ENCODE measurements at regions not wholly inside any gene's neighbourhood (a gene's known extent, or its start where the extent isn't known, plus 50 kb on each side); places are given as distances from the start of the nearest gene placed in this dataset.

GRCh38 chr17:71942626-71943025, 178.2 kb upstream of the SOX9 start:
- no peak for DNase-seq

DNA sequence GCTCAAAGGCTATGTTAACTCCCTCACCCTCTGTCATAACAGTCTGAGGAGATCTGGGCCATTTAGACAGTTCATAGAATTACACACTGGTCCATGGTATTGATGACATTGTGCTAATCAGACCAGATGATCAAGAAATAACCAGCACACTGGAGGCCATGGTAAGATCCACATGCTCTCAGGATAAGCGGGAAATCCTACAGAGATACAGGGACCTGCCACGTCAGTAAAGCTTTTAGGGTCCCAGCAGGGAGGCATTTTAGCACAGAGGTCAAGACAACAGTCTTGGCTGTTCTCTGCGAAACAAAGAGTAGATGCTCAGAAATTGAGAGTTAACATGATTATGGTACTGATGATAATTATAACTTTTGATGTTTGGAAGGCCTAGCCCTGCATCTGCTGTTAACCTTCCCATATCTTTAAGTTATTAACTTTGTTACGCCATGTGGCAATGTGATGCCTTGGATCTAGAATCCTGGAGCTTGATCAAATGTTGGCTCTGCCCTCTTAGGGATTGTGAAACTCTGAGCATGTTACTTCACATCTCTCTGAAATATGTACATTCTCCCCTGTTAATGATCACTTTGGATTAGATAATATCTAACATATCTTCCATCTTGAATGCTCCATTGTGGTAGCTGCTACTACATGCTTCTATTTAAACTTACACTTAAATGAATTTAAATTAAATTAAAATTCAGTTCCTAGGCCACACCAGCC, 172.0 kb upstream of the SOX9 start:
- DNase-seq = no peak

DNA sequence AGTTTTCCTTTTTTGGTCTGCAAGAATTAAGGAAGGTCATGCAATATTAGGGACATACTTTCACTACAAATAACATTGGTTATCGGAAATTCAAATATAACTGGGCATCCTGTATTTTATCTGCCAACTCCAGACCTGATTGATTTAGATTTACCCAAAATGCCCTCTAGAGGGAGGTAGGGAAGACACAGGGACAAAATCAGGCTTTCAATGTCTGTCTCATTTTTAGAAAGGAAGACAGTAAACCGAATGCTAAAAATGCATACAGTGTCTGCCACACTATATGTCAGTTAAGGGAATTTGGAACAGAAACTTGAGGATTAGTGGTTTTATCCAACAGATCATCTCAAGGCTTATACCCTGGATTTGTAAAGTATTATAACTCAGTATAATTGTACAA, 161.7 kb upstream of the SOX9 start:
- no peak for DNase-seq

- DNase-seq = no peak
Observed at GRCh38 chr17:71963351-71963750, 157.5 kb upstream of the SOX9 start.

- DNase-seq = no peak
Observed at GRCh38 chr17:71963791-71964190, 157.0 kb upstream of the SOX9 start.

DNA sequence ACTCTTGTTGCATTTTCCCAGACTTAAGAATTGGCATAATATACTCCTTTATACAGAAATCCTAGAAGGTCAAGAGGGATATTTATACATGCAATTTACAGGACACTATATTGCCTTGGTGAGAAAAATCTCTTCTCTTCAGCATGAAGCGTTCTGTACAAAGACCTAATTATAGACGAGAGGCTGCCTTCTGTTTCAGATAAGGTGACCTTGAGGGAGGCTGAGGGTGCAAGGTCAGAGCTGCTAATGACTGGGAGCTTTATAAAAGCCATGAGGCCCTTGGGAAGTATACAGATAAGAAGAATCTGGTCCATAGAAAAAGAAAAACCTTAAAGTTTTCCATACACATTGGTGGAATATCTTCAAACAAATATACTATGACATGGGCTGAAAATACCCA, 156.3 kb upstream of the SOX9 start:
- no peak for DNase-seq

- DNase-seq = no peak
Observed at GRCh38 chr17:71966055-71966454, 154.8 kb upstream of the SOX9 start.

DNA sequence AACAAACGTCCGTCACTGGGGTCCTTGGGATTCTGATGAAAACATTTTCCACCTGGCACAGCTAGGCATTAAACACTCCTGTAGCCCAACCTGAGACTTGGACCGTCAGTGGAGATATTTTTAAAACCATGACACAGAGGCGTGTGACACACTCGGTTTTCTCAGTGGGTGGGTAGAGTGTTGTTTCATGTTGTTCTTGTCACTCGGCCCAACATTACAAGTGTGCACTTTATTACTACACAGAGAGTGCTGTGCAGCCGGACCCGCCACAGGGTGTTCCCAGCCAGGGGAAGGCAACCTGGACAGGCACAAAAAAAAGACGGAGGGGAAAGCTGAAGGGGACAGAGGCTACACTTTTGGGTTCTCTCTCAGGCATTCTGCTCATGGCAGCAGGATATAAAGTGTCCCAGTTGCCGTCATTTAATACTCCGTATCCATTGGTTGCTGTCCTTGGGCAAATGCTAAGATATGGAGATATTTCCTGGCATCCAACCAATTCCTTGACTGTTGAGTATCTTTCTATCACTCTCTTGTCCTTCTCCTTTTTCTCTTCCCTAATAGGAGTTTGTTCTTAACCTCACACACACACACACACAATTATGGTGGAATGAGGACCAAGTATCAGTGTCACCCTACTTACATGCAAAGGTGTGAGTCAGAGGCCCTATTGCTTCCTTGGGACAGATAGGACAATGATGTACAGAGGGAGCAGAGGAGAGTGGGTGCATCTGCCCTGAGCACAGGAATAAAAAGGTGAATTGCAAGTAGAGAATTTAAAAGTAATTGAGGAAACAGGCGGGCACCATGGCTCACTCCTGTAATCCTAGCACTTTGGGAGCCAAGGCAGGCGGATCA, 154.1 kb upstream of the SOX9 start:
- no peak for DNase-seq

- no peak for DNase-seq
Observed at GRCh38 chr17:71969500-71969899, 151.3 kb upstream of the SOX9 start.

DNA sequence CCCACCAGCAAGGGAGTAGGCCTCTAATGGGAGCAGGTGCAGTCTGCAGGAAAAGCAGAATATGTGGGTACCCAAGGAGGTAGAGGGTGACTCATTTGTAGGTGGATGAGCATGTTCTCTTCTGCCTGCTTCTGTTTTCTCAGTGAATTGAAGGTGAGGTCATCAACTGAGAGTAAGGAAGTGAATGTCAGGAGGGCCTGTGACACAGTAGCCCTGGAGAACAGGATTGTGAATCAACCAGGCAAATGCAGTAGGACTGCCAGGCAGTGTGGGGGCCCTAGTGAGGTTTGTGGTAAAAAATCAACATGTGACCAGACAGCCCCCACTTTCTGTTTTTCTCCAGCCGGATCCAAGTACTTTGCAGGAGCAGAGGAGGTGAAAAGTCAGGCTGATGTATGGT, 150.5 kb upstream of the SOX9 start:
- DNase-seq = no peak

GRCh38 chr17:71974051-71974450, 146.8 kb upstream of the SOX9 start:
- no peak for DNase-seq

GRCh38 chr17:71975331-71975801, 145.5 kb upstream of the SOX9 start:
- peak; percentile 2 for DNase-seq

GRCh38 chr17:71976011-71976649, 144.7 kb upstream of the SOX9 start:
- peak; percentile 56 for DNase-seq

GRCh38 chr17:71978435-71978834, 142.4 kb upstream of the SOX9 start:
- no peak for DNase-seq

GRCh38 chr17:71980171-71980570, 140.6 kb upstream of the SOX9 start:
- DNase-seq = no peak

DNA sequence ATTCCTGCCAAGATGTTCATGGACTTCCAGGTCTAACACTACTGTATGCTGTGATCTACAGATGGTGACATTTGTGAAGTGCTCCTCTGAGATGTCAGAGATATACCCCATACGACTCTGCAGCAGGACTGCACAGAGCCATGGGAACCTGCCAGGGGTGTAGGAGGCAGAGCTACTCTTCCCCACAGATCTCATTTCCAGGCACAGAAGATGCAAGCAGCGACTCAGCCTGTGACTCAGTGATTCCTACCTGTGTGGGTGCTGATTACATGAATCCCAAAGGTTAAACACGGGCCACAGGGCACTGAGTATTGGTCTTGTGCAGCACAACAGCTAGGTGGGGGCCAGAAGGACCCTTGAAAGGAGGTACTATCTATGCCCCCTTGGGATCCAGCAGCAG, 137.0 kb upstream of the SOX9 start:
- DNase-seq = no peak

GRCh38 chr17:71985111-71986039, 135.4 kb upstream of the SOX9 start:
- DNase-seq = peak; percentile 8

DNA sequence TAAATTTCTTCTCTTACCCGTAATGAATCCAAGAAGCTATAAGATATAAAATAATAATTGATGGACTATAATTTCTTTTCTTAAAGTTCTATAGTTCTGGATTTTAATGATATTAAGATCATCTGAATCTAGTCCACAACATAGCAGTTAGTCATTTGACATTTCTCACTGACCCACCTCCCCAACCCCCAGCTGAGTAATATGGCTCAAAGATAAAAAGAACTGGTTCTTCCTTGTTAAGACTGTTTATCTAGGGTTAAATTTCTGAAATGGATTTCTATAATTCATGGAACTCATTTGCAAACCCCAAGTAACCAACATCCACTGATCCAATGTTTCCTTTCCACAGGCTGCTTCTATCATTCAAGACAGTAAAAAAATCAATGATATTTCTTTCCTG, 133.9 kb upstream of the SOX9 start:
- no peak for DNase-seq

DNA sequence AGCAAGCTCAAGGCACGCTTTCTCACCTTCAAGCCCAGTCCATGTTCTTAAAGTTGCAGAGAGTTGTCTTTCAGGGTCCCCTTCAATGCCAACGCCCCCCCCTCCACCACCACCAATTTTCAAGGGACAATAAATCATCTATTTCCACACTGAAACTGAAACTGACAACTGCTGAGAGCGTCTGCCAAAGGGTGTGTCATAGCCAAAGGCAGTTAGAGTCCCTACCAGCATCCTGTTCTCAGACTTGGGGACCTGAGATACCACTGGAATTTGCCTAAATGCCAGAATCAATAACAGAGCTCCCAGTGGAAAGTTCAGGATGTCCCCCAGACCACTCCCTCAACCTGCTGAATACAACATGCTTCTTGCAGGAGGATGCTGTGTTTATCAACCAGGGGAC, 133.2 kb upstream of the SOX9 start:
- no peak for DNase-seq

DNA sequence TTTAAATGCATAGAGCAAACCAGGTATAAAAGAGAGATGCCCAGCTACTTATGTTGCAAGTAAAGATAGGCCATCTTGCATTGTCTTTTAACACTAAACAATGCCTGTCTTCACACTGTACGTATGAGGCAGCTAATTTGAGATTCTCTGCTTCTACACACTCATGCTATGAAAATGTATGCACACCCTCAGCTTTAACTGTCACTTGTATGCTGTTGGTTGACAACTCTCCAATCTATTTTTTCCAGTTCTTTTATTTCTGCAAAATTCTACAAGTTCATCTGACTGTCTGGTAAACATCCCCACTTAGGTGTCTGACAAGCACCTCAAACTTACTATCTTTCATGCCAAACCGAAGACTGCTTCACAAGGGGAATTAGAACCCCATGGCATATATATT, 131.7 kb upstream of the SOX9 start:
- DNase-seq = no peak

DNA sequence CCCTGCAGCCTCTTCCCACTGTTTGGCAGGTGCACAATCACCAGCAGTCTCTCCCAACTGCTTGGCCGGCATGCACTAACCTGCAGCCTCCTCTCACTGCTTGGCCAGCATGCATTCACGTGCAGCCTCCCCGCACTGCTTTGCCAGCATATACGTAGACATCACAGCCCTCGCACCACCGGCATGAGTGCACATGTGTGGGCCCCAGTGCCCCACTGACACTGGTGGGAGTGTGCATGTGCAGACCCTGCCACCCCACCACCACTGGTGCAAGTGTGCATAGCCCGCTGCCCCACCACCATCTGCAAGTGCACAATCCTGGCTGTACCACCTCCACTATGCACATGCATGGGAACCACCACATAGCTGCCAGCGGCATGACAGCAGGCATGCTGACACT, 127.5 kb upstream of the SOX9 start:
- DNase-seq = no peak

DNA sequence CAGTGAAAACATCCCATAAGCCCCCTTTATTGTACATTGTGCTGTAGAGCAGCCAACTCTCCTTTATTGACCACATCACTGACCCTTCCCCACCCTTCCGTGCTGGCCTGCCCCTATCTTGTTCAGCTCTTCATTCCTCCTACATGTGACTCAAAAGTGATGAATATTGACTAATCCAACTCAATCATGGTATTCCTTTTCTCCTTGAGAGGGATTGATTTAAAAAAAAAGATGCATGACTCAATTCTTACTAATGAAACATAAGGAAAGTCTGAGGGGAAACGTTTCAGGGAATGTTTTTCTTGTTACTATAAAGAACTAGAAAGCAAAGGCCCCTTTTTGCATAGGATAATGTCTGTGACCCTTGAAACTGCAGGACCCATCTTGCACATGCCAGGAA, 125.2 kb upstream of the SOX9 start:
- DNase-seq = no peak

Measured in fibroblast of skin of back (primary cell).